ENCODE measurements at regions not wholly inside any gene's neighbourhood (a gene's known extent, or its start where the extent isn't known, plus 50 kb on each side); places are given as distances from the start of the nearest gene placed in this dataset.

- no peak for TF ChIP-seq POLR2A (IDR thresholded peaks at IDR 0.05)
- TF ChIP-seq CTCF (IDR thresholded peaks at IDR 0.05), result no peak
- no peak for TF ChIP-seq EP300 (IDR thresholded peaks at IDR 0.05)
- no peak for TF ChIP-seq POLR2AphosphoS5 (IDR thresholded peaks at IDR 0.05)
Measured at GRCh38 chr13:108377646-108378206, 108.2 kb downstream of the TNFSF13B start.
